ENCODE measurements at regions not wholly inside any gene's neighbourhood (a gene's known extent, or its start where the extent isn't known, plus 50 kb on each side); places are given as distances from the start of the nearest gene placed in this dataset.

- Histone ChIP-seq H3K4me1 (no peaks in the 10 kb centered on the region), H3K27me3 (no peaks in the 10 kb centered on the region), H3K27ac (no peak overlapping the region), H3K9me3 (no peaks in the 10 kb centered on the region), H3K36me3 (no peaks in the 10 kb centered on the region), H3K4me3 (no peak overlapping the region)
- DNase-seq: no peak
- TF ChIP-seq, protein P1, sequence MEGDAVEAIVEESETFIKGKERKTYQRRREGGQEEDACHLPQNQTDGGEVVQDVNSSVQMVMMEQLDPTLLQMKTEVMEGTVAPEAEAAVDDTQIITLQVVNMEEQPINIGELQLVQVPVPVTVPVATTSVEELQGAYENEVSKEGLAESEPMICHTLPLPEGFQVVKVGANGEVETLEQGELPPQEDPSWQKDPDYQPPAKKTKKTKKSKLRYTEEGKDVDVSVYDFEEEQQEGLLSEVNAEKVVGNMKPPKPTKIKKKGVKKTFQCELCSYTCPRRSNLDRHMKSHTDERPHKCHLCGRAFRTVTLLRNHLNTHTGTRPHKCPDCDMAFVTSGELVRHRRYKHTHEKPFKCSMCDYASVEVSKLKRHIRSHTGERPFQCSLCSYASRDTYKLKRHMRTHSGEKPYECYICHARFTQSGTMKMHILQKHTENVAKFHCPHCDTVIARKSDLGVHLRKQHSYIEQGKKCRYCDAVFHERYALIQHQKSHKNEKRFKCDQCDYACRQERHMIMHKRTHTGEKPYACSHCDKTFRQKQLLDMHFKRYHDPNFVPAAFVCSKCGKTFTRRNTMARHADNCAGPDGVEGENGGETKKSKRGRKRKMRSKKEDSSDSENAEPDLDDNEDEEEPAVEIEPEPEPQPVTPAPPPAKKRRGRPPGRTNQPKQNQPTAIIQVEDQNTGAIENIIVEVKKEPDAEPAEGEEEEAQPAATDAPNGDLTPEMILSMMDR (IDR thresholded peaks at IDR 0.05): no peak
- intact Hi-C loops (cut with DNase I; ENCODE audit: low total_unique reads): no loop called here
These were observed 270.6 kb downstream of the SOCS6 start for GRCh38 chr18:70559446-70559845.

GRCh38 chr18:70558371-70558770, 269.5 kb downstream of the SOCS6 start:
- no peaks in the 10 kb centered on the region for H3K27me3 ChIP-seq
- no peak overlapping the region for H3K4me3 ChIP-seq
- H3K36me3 ChIP-seq: no peaks in the 10 kb centered on the region
- H3K27ac ChIP-seq: no peak overlapping the region
- H3K9me3 ChIP-seq: no peaks in the 10 kb centered on the region
- H3K4me1 ChIP-seq: no peaks in the 10 kb centered on the region
- DNase-seq: no peak
- intact Hi-C loops (cut with DNase I; ENCODE audit: low total_unique reads): no loop called here
- TF ChIP-seq, protein P1 (IDR thresholded peaks at IDR 0.05): no peak

- Histone ChIP-seq H3K27me3 (no peaks in the 10 kb centered on the region), H3K27ac (no peak overlapping the region), H3K36me3 (no peaks in the 10 kb centered on the region), H3K9me3 (no peaks in the 10 kb centered on the region), H3K4me1 (no peaks in the 10 kb centered on the region), H3K4me3 (no peak overlapping the region)
- intact Hi-C loops (cut with DNase I; ENCODE audit: low total_unique reads): no loop called here
- DNase-seq: no peak
- TF ChIP-seq, protein P1 (IDR thresholded peaks at IDR 0.05): no peak
These were observed 266.1 kb downstream of the SOCS6 start for GRCh38 chr18:70554854-70555445.

GRCh38 chr18:70553936-70554260, 265.1 kb downstream of the SOCS6 start:
- Histone ChIP-seq H3K27me3 (no peaks in the 10 kb centered on the region), H3K27ac (no peak overlapping the region), H3K9me3 (no peaks in the 10 kb centered on the region), H3K4me3 (no peak overlapping the region), H3K4me1 (no peaks in the 10 kb centered on the region), H3K36me3 (no peaks in the 10 kb centered on the region)
- intact Hi-C loops (cut with DNase I; ENCODE audit: low total_unique reads): no loop called here
- TF ChIP-seq, protein P1 (IDR thresholded peaks at IDR 0.05): no peak
- no peak for DNase-seq

DNA sequence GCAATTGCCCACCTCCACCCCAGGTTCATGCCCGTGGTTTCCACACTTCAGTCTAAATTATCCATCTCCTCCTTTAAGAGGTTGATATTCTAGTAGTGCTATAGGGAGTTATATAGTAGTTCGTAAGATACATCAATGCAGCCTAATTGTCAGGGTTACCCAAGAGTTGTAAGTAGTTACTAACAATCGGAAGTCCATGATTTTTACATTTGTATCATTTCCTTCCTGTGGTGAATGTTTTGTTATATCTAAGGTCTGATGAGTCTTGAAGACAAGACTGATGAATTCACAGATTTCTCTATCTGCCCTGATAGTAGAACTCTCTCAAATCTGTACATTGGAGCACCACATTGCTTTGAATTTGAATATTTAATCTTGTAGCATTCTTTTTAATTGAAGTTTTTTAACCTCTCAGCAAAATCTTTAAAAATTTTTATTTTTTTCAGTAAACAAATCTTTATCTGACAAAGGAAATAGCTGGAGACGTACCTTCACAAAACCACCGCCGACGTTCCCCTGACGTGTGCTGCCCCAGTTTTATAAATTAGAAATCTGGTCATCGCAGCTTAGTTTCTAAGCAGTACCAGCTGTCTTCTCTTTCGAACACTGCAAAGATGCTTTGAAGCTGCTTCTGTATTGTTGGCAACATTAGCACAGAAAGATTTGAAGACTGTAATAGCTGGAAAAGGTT, 264.5 kb downstream of the SOCS6 start:
- intact Hi-C loops (cut with DNase I; ENCODE audit: low total_unique reads): no loop called here
- Histone ChIP-seq H3K4me3 (no peak overlapping the region), H3K9me3 (no peaks in the 10 kb centered on the region), H3K36me3 (no peaks in the 10 kb centered on the region), H3K4me1 (no peaks in the 10 kb centered on the region), H3K27me3 (no peaks in the 10 kb centered on the region), H3K27ac (no peak overlapping the region)
- TF ChIP-seq, protein P1 (IDR thresholded peaks at IDR 0.05): no peak
- no peak for DNase-seq

Measured in tibial artery (tissue), 4 donors.